Astrocyte of the spinal cord (primary cell): ENCODE measurements at regions not wholly inside any gene's neighbourhood (a gene's known extent, or its start where the extent isn't known, plus 50 kb on each side); places are given as distances from the start of the nearest gene placed in this dataset.
A peak's percentile ranks its signal among the peaks of the same experiment; 100 is the strongest.

Experiments used
- DNase-seq: peaks from one replicate; pipeline ENCODE4 v3.0.0; 2011; ENCODE audit warnings: low read depth, low spot score
- H3K4me3 ChIP-seq: 2 replicates; pipeline ENCODE4 v1.5.1; 2011; ENCODE audit warnings: low read depth, mild to moderate bottlenecking, low read length, moderate library complexity
- in situ Hi-C: cut with HindIII; loops from 2 replicates; pipeline ENCODE4 v1.10.0; 2017; ENCODE audit warnings: low sequenced_read_pairs
- TF ChIP-seq, protein P1 (sequence below): IDR thresholded peaks from 2 replicates; pipeline ENCODE4 v1.5.1; 2012; ENCODE audit warnings: low read depth, mild to moderate bottlenecking, low read length, inconsistent platforms

DNA sequence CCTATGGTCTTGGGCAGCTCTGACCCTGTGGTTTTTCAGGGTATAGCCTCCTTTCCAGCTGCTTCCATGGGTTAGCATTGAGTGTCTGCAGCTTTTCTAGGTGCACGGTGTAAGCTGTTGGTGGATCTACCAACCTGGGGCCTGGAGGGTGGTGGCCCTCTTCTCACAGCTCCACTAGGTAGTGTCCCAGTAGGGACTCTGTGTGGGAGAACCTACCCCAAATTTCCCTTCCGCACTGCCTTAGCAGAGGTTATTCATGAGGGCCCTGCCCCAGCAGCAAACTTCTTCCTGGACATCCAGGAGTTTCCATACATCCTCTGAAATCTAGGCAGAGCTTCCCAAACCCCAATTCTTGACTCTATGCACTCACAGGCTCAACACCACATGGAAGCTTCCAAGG is 111.0 kb upstream of the C1orf87 start:
- in situ Hi-C loops = no loop called here
- TF ChIP-seq, protein P1, sequence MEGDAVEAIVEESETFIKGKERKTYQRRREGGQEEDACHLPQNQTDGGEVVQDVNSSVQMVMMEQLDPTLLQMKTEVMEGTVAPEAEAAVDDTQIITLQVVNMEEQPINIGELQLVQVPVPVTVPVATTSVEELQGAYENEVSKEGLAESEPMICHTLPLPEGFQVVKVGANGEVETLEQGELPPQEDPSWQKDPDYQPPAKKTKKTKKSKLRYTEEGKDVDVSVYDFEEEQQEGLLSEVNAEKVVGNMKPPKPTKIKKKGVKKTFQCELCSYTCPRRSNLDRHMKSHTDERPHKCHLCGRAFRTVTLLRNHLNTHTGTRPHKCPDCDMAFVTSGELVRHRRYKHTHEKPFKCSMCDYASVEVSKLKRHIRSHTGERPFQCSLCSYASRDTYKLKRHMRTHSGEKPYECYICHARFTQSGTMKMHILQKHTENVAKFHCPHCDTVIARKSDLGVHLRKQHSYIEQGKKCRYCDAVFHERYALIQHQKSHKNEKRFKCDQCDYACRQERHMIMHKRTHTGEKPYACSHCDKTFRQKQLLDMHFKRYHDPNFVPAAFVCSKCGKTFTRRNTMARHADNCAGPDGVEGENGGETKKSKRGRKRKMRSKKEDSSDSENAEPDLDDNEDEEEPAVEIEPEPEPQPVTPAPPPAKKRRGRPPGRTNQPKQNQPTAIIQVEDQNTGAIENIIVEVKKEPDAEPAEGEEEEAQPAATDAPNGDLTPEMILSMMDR = no peak
- no peak for DNase-seq
- no peak overlapping the region for H3K4me3 ChIP-seq

DNA sequence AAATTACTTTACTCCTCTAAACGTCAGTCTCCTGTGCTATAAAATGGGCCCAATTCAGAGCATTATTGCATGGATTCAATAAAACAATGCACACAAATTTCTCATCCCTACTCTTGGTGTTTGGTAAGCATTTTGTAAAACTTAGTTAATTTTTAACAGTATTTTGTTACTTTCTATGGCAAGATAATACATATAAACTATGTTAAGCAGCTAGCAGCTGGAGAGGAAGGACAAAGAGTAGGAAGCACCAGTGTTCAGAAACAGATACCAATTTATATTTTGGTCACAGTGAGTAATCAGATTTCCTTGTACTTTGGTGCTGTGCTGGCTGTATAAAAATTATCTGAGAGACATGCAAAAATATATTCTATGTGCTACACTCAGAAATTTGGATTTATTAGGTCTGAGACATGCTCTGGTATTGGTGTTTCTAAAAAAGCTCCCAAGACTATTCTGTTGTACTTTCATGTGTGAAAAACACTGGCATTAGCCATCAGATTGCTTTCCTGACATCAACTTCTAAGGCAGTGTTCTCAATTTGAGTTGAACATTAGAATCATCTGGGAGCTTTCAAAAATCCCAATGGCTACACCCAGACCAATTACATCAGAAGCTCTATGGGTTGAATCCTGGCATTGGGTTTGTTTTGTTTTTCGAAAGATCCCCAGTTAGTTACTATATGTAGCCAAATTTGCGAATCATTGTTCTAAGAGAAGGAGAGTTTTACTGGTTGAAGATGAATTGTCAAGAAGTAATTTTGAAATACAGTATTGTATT is 100.3 kb upstream of the C1orf87 start:
- TF ChIP-seq, protein P1 = no peak
- no peak overlapping the region for H3K4me3 ChIP-seq
- in situ Hi-C loops = no loop called here
- DNase-seq = no peak

DNA sequence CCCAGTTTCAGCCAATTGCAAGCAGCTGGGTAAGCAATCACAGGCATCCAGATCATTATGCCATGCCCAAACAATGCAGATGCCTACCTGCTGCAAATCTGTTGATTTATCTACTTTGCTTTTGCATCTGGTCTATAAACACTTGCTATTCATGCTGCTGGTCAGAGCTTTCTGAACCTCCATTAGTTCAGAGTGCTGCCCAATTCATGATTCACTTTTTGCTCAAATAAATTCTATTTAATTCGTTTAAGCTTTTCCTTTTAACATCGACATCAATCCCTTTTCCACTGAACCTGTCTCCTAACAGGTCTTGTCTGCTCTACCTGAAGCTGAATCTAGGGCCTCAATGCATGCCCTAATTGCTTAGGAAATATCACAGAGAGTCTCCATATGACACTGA is 99.4 kb upstream of the C1orf87 start:
- no peak overlapping the region for H3K4me3 ChIP-seq
- in situ Hi-C loops = no loop called here
- TF ChIP-seq, protein P1 = no peak
- no peak for DNase-seq

DNA sequence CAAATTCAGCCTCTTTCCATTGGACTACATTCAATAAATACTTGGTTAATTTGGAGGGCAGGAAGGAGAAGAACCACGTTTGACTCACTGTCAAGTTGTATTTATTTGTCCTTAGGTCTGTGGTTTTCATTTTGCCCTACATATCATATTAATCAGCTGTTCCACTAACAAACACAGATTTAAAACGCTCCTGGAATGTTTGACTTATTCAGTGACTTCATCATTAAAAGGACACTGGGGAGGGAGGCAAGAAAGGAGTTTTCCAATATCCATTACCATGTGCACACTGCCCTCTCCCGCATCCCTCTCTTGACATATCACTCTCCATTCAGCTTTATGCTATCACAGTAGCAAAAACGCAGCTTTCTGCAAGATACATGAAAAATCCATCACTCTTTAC is 98.2 kb upstream of the C1orf87 start:
- TF ChIP-seq, protein P1 = no peak
- H3K4me3 ChIP-seq = no peak overlapping the region
- in situ Hi-C loops = no loop called here
- peak; percentile 84 for DNase-seq

DNA sequence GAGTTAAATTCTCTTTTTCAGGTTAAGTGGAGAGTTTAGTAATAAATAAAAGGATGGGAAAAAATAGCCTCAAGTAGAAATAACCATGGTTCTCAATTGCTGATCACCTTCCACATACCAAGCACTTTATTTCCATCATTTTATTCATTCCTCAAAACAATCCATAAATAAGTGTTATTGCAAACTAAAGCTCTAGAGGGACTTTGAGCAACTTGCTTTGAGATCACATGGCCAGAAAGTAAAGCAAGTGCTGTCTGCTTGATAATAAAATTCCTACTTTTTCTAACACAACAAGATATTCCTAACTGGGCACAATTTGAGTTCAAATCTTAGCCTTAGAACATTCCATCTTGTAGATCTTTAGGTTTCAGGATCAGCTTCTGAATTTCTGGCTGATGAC is 97.1 kb upstream of the C1orf87 start:
- no peak overlapping the region for H3K4me3 ChIP-seq

DNA sequence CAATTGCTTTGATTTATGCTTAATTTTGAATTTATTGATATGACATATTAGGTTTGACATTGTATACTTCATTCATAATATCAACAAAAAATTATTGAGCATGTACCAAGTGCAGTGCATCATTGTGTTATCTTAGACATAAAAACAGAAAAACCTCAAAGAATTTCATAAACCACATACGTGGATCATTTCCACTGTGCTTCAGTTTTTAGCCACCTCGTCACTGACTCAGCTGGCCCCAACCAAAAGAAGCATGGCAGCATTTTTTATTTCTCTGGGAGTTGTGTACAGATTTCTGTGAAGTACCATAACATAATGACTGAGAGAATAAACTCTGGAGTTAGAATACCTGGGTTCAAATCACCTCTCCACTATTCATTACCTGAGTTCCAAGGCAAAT is 95.6 kb upstream of the C1orf87 start:
- no peak overlapping the region for H3K4me3 ChIP-seq
- TF ChIP-seq, protein P1 = no peak
- in situ Hi-C loops = no loop called here
- DNase-seq = peak; percentile 60

More for the DNA sequence above, 97.1 kb upstream of the C1orf87 start:
- TF ChIP-seq, protein P1 = no peak
- no peak for DNase-seq
- in situ Hi-C loops = no loop called here
